Gastrocnemius medialis (tissue), 4 donors: ENCODE measurements at regions not wholly inside any gene's neighbourhood (a gene's known extent, or its start where the extent isn't known, plus 50 kb on each side); places are given as distances from the start of the nearest gene placed in this dataset.

Experiments used
- CTCF ChIP-seq, 5 experiments: fragments of 450-650 bp in 3 of 5; fragments of 200-600 bp in 2 of 5; sonication (generic) in 2 of 5; IDR thresholded peaks in 4 of 5; conservative IDR thresholded peaks in 1 of 5; 1 replicate in 4 of 5; 2 replicates in 1 of 5; pipeline ENCODE4 v1.5.1; 2016 to 2019; ENCODE audit warnings: antibody characterized with exemption in 5 of 5, mild to moderate bottlenecking in 3 of 5, moderate library complexity in 3 of 5
- POLR2A ChIP-seq, 2 donors: fragments of 450-650 bp; IDR thresholded peaks; one replicate each; pipeline ENCODE4 v1.6.1; 2017; ENCODE audit warnings: antibody characterized with exemption in 2 of 2, mild to moderate bottlenecking in 2 of 2, moderate library complexity in 2 of 2

GRCh38 chrX:51148848-51149247 lies 183.8 kb upstream of the NUDT10 start:
- TF ChIP-seq CTCF (IDR thresholded peaks at IDR 0.05 in 4 of 5, conservative IDR thresholded peaks at IDR 0.05 in 1 of 5) (no peak), POLR2A (IDR thresholded peaks at IDR 0.05) (no peak)
